Fibroblast of the aortic adventitia (primary cell): ENCODE measurements at regions not wholly inside any gene's neighbourhood (a gene's known extent, or its start where the extent isn't known, plus 50 kb on each side); places are given as distances from the start of the nearest gene placed in this dataset.

ENCODE experiments used
- DNase-seq: peaks from one replicate; pipeline ENCODE4 v3.0.0-alpha.2; 2010; ENCODE audit warnings: low read depth
- H3K4me3 ChIP-seq: 2 replicates; pipeline ENCODE4 v1.5.1; 2011; ENCODE audit warnings: low read depth, mild to moderate bottlenecking, control low read depth, low read length, moderate library complexity
- CTCF ChIP-seq: IDR thresholded peaks from 2 replicates; pipeline ENCODE4 v1.5.1; 2011; ENCODE audit warnings: mild to moderate bottlenecking, low read length, control low read depth, inconsistent platforms; ENCODE audit not compliant: insufficient read depth

DNA sequence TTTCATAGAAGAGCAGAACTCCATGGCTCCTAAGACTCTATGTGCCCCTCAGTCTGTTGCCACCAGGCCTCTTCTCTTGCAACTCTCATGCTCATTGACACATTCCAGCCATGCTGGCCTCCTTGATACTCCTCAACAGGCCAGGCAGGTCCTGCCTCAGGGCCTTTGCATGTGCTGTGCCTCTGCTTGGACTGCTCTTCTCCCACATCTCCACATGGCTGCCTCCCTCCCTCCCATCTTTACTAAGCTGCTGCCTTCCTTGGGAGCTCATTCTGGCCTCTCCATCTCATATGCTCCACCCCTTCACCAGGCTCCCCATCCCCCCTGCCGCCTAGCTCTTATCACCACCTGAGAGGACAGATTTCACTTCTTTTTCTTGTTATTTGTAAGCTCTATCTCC, 103.8 kb upstream of the GPR26 start:
- DNase-seq, result no peak
- no peak overlapping the region for H3K4me3 ChIP-seq
- TF ChIP-seq CTCF, result no peak

GRCh38 chr10:123562811-123563580, 103.2 kb upstream of the GPR26 start:
- TF ChIP-seq CTCF, result no peak
- DNase-seq, result no peak
- H3K4me3 ChIP-seq, result no peak overlapping the region

DNA sequence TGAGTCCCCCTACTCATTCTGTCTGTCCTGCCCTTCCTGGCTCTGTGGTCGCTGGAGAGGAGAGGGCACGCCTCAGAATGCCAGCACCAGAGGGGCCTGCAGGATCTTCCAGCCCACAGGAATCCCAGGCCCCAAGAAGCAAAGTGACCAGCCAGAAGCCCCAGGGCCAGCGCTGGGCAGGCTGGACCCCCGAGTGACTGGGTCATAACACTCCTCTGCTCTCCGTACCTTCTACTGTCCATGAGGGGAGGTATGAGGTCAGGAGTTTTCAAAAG, 102.6 kb upstream of the GPR26 start:
- DNase-seq, result no peak
- no peak for TF ChIP-seq CTCF
- no peak overlapping the region for H3K4me3 ChIP-seq

- H3K4me3 ChIP-seq, result no peak overlapping the region
- TF ChIP-seq CTCF, result no peak
- DNase-seq, result no peak
These were observed 102.2 kb upstream of the GPR26 start for GRCh38 chr10:123563994-123564393.

GRCh38 chr10:123564631-123565030, 101.5 kb upstream of the GPR26 start:
- TF ChIP-seq CTCF, result no peak
- no peak overlapping the region for H3K4me3 ChIP-seq
- no peak for DNase-seq

GRCh38 chr10:123565691-123566660, 100.2 kb upstream of the GPR26 start:
- no peak for DNase-seq

More at GRCh38 chr10:123565691-123566660, 100.2 kb upstream of the GPR26 start:
- TF ChIP-seq CTCF, result no peak
- no peak overlapping the region for H3K4me3 ChIP-seq
